ENCODE measurements at regions not wholly inside any gene's neighbourhood (a gene's known extent, or its start where the extent isn't known, plus 50 kb on each side); places are given as distances from the start of the nearest gene placed in this dataset.

- no peak for DNase-seq
Measured at GRCh38 chr4:166274136-166274761, 401.2 kb downstream of the TLL1 start.

GRCh38 chr4:166274775-166275174, 401.7 kb downstream of the TLL1 start:
- DNase-seq, result no peak

- DNase-seq, result no peak
Measured at GRCh38 chr4:166277401-166277800, 404.4 kb downstream of the TLL1 start.

- no peak for DNase-seq
Measured at GRCh38 chr4:166277853-166278252, 404.8 kb downstream of the TLL1 start.

- DNase-seq, result no peak
Measured at GRCh38 chr4:166279261-166279660, 406.2 kb downstream of the TLL1 start.

GRCh38 chr4:166280642-166281041, 407.6 kb downstream of the TLL1 start:
- no peak for DNase-seq

GRCh38 chr4:166282081-166282770, 409.2 kb downstream of the TLL1 start:
- DNase-seq, result no peak

- DNase-seq, result no peak
Measured at GRCh38 chr4:166284221-166284620, 411.2 kb downstream of the TLL1 start.

GRCh38 chr4:166290426-166290825, 417.4 kb downstream of the TLL1 start:
- DNase-seq, result no peak

- no peak for DNase-seq
Measured at GRCh38 chr4:166293556-166293955, 420.5 kb downstream of the TLL1 start.

GRCh38 chr4:166301266-166301665, 428.2 kb downstream of the TLL1 start:
- DNase-seq, result no peak

GRCh38 chr4:166308647-166309046, 435.6 kb downstream of the TLL1 start:
- no peak for DNase-seq

GRCh38 chr4:166309286-166309685, 436.2 kb downstream of the TLL1 start:
- no peak for DNase-seq

- DNase-seq, result no peak
Measured at GRCh38 chr4:166311169-166311568, 438.1 kb downstream of the TLL1 start.

GRCh38 chr4:166312166-166312565, 439.1 kb downstream of the TLL1 start:
- no peak for DNase-seq

- no peak for DNase-seq
Measured at GRCh38 chr4:166314902-166315301, 441.9 kb downstream of the TLL1 start.

- no peak for DNase-seq
Measured at GRCh38 chr4:166315721-166316467, 442.9 kb downstream of the TLL1 start.

GRCh38 chr4:166318810-166319525, 445.9 kb downstream of the TLL1 start:
- DNase-seq, result no peak

GRCh38 chr4:166323250-166323649, 450.2 kb downstream of the TLL1 start:
- no peak for DNase-seq

- no peak for DNase-seq
Measured at GRCh38 chr4:166324321-166324720, 451.3 kb downstream of the TLL1 start.

- DNase-seq, result no peak
Measured at GRCh38 chr4:166335256-166335938, 462.4 kb downstream of the TLL1 start.

GRCh38 chr4:166341992-166342391, 469.0 kb downstream of the TLL1 start:
- no peak for DNase-seq

GRCh38 chr4:166363198-166363597, 490.2 kb downstream of the TLL1 start:
- no peak for DNase-seq

Data from stimulated activated CD4-positive, alpha-beta T cell treated with anti-CD3 and anti-CD28 coated beads, Interleukin-1b, Interleukin-23, amount 100 ng/mL, for 48 hours (primary cell).